AG09319 (cell line): ENCODE measurements at regions not wholly inside any gene's neighbourhood (a gene's known extent, or its start where the extent isn't known, plus 50 kb on each side); places are given as distances from the start of the nearest gene placed in this dataset.

Source experiments
- DNase-seq: peaks from one replicate; pipeline ENCODE4 v3.0.0-alpha.2; 2010; ENCODE audit warnings: low read depth; ENCODE audit errors: extremely low read depth
- CTCF ChIP-seq: IDR thresholded peaks from 2 replicates; pipeline ENCODE4 v1.5.1; 2011; ENCODE audit warnings: low read depth, mild to moderate bottlenecking, inconsistent platforms, low read length, moderate library complexity

GRCh38 chr2:5886462-5886861 is 194.3 kb downstream of the SOX11 start:
- no peak for DNase-seq
- TF ChIP-seq CTCF: no peak

- TF ChIP-seq CTCF: no peak
- no peak for DNase-seq
These were observed 195.9 kb downstream of the SOX11 start for GRCh38 chr2:5888126-5888525.

GRCh38 chr2:5889519-5889918 is 197.3 kb downstream of the SOX11 start:
- TF ChIP-seq CTCF: no peak
- DNase-seq: no peak

- no peak for DNase-seq
- TF ChIP-seq CTCF: no peak
These were observed 202.2 kb downstream of the SOX11 start for GRCh38 chr2:5894355-5894754.

DNA sequence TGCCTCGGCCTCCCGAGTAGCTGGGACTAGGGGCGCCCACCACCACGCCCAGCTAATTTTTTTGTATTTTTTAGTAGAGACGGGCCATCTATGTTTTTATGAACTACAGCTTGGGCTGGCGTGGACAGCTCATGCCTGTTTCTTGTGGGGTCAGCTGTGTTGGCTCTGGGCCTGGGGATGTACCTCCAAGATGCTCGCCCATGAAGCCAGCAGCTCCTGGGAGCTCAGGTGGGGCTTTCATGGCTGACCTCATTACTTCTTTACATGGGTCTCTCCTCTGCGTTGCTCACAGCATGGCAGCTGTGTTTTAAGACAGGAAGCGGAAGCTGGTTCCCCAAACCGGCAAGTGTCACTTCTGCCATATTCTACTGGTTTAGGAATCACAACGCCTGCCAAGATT is 203.1 kb downstream of the SOX11 start:
- TF ChIP-seq CTCF: no peak
- no peak for DNase-seq

- TF ChIP-seq CTCF: no peak
- DNase-seq: no peak
These were observed 205.1 kb downstream of the SOX11 start for GRCh38 chr2:5897249-5897648.

GRCh38 chr2:5898667-5899066 is 206.5 kb downstream of the SOX11 start:
- DNase-seq: no peak
- TF ChIP-seq CTCF: no peak

- TF ChIP-seq CTCF: no peak
- DNase-seq: no peak
These were observed 213.5 kb downstream of the SOX11 start for GRCh38 chr2:5905661-5906060.
